Ecto neural progenitor cell (in vitro differentiated cells): ENCODE measurements at regions not wholly inside any gene's neighbourhood (a gene's known extent, or its start where the extent isn't known, plus 50 kb on each side); places are given as distances from the start of the nearest gene placed in this dataset.

ENCODE experiments used
- DNase-seq: peaks from one replicate; pipeline ENCODE4 v3.0.0-alpha.2; 2018; ENCODE audit warnings: low spot score

GRCh38 chr7:13035233-13035632, 347.8 kb downstream of the ARL4A start:
- DNase-seq, result no peak

- DNase-seq, result no peak
Observed at GRCh38 chr7:13036256-13036780, 348.9 kb downstream of the ARL4A start.

DNA sequence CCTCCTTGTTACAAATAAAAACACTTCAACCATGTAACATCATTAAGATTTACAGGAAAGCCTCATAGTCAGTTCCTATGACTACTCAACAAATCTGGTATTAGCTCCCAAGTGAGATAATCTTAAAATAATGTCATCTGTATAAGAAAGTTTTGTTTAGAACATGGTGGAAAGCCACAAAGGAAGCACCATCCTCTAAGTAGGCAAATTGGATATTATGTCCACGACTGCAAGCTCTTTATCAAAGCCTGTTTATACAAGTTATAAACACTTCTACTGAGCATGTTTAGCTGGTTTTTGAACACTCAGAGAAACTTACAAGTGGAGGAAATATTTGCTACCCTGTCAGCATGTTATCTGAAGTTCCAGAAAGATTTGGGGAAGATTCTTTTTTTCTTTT, 349.8 kb downstream of the ARL4A start:
- DNase-seq, result no peak

DNA sequence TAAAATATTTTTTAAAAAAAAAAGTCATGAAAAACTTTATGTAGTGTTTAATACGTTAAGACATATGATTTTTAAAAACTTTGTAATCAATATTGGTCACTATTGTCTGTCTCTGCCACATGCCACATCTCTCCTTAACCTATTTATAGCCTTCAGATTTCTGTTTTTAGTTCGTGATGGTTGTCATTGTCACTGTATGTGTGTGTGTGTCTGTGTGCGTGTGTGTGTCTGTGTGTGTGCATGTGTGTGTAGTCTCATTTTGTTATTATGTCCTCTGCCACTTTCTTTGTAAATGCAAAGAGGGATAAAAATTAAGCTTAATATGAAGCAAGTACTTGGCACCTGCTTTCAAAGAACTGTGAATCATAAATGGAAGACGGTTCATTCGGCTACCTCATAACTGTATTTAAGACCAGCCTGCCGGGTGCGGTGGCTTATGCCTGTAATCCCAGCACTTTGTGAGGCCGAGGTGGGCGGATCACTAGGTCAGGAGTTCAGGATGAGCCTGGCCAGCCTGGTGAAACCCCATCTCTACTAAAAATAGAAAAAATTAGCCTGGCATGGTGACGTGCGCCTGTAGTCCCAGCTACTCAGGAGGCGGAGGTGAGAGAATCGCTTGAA, 354.0 kb downstream of the ARL4A start:
- no peak for DNase-seq

DNA sequence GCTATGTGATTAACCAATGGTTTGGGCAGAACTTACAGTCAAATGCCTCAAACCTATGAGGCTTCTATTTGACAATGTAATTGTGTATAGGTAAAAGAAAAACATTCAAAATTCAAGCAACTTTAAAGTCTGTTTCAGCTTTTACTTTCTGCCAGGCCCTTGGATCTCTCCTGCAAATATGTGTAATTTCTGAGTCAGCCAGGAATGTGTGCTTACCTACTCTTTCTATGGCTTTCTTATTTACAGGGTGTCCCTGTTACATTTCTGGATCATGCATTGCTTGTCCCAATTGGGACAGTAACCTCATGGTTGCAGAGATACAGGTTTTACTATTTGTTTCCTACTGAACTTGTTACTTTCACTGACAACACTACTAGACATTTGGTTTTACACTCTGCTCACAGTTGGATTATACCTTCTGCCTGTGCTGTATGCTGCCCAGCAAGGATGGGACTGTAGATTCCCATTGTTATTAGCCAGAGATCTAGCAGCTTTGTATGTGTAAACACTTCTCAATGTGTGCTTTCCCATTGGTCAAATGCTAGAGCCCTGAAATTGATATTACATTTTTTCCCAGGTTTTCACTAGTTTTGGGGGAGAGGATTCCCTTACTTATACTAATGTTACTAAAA, 355.3 kb downstream of the ARL4A start:
- DNase-seq, result no peak

DNA sequence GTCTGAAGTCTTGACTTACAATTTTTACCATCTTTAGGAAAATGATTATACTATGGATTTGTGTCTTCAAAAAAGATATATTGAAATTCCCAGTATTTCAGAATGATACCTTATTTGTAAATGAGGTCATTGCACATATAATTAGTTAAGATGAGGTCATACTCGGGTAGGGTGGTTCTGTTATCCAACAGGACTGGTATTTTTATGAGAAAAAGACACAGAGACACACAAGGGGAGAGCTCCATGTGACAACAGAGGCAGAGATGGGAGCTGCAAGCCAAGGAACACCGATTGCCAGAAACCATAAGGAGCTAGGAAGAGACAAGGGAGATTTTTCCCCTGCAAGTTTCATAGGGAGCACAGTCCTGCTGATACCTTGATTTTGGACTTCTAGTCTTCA, 356.9 kb downstream of the ARL4A start:
- no peak for DNase-seq

GRCh38 chr7:13047061-13047460, 359.6 kb downstream of the ARL4A start:
- no peak for DNase-seq

GRCh38 chr7:13049946-13050345, 362.5 kb downstream of the ARL4A start:
- DNase-seq, result no peak

DNA sequence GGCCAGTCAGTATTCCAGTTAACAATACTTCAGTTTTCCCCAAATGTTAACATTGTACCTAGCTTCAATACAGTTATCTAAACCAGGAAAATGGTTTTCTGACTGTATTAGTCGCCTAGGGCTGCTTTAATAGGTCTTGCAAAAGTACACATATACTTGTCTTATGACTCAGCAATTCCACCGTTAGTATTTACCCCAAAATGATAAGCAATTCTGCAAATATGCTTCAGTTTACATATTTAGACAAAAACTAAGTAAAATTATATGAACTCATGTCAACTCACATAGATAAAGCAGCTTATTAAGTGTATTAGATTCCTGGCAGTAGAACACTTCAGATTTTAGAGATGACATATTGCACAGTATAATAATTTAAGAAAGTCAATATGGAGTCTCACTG, 363.3 kb downstream of the ARL4A start:
- DNase-seq, result no peak

- no peak for DNase-seq
Observed at GRCh38 chr7:13055732-13056368, 368.4 kb downstream of the ARL4A start.

GRCh38 chr7:13057462-13058200, 370.2 kb downstream of the ARL4A start:
- DNase-seq, result no peak

GRCh38 chr7:13060173-13060572, 372.7 kb downstream of the ARL4A start:
- no peak for DNase-seq

DNA sequence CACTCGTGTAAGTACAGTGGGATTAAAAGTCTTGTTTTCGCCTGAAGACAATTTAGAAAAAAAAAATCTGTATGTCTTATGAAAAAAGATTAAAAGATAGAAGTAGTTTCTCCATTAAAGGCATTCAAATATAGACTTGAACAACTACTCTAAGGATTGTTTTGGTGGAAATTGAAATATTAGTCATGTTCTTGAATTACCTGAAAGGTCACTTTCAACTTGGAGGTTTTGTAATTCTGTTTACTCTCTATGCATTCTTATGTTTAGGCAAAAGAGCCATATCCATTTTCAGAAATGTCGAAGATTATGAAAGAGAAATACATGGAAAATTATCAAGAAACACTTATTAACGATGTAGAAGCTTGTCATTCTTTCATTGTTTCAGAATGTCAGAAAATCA, 373.7 kb downstream of the ARL4A start:
- no peak for DNase-seq

GRCh38 chr7:13062631-13063030, 375.2 kb downstream of the ARL4A start:
- DNase-seq, result no peak

GRCh38 chr7:13067036-13067435, 379.6 kb downstream of the ARL4A start:
- DNase-seq, result peak; percentile 57

GRCh38 chr7:13068032-13068431, 380.6 kb downstream of the ARL4A start:
- no peak for DNase-seq

DNA sequence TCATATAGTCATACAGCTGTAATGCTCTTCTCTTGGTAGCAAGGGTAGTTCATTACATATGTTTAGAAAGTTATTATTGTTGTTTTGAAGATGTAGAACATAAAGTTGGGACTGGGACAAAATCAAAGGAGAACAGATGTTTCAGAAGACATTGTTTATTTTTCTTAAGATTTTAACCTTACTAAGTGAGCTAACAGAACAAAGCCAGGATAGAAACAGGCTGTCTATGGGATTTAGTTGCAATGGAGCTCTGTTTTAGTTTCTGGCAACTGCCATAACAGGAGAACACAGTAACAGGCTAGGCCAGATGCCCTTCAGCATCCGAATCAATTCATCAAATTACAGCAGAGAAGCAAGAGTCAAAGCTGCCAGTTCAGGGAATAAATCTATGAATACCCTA, 382.4 kb downstream of the ARL4A start:
- DNase-seq, result no peak

- no peak for DNase-seq
Observed at GRCh38 chr7:13072014-13072413, 384.6 kb downstream of the ARL4A start.

DNA sequence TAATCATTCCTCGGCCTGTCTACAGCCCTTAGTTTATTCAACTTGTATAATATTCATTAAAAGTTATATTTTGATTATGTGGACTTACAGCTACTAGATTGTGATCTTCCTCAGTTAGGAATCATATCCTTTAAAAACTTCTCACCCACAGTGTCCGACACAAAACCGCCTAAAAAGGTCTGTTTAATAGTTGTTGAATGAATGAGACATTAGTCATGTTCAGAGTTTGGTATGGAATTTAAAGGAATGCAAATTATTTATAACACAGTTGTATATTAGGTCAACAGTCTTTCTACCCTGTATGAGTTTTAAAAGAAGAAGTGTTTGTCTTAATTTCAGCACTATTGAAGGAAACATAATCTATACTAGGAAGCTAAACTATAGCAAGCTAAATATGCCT, 390.0 kb downstream of the ARL4A start:
- no peak for DNase-seq

DNA sequence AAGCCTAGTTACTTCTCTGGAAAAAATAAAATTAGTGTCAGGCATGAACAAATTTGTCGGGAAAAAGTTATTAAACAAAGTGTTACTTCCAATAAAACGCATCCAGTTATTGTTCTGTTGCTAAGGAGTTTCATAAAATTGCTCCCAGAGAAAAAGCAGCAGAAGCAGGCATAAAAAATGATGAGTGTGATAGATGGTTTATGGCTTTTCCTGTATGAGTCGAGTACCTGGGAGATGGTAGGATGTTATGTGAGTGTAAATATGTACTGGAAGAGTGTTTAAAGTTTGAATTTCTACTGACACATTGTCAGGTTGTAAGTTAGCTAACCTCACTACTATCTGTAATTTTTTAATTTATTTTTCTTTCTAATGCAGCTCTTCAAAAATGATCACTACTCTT, 390.7 kb downstream of the ARL4A start:
- DNase-seq, result no peak

GRCh38 chr7:13090959-13091358, 403.5 kb downstream of the ARL4A start:
- no peak for DNase-seq

DNA sequence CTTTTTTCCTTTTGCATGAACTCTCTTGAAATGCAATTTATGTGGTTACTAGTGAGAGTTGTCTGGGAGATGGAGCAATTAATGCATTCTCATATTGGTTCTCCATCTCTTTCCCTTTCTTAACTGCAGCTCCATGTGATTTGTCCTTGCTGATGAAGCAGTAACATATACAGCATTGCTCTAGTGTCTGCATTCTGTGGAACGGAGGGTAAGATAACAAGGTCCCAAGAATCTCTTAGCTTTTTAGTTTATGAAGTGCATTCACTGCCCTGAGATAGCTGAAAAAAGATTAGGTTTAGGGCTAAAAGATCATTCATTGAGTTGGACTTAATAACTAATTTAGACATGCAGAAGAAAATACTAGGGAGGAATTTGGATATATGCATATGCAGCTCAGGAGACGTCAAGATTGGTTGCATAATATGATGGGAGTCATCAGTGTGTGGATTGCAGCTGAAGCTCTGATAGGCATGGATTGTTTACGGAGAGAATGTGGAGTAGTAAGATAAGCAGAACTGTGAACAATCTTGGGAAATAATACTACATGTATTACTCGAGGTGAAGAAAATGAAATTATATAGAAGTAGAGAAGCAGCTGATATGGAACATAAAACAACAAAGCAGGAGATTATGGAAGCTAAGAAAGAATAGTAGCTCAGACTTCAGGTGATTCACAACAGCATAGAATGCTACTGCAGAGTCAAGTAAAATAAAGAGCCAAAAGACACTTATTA, 404.7 kb downstream of the ARL4A start:
- DNase-seq, result no peak
